ENCODE measurements at regions not wholly inside any gene's neighbourhood (a gene's known extent, or its start where the extent isn't known, plus 50 kb on each side); places are given as distances from the start of the nearest gene placed in this dataset.
"Not testable (repeated sequence)": the region's sequence is repeated elsewhere in the genome, so short reads cannot be mapped to it uniquely, and the experiment has no call there.

- peak; percentile 49 for DNase-seq (ENCODE audit: low read depth)
These were observed 250.0 kb downstream of the ABCC12 start for GRCh38 chr16:47905771-47906170.

- no peak for DNase-seq (ENCODE audit: low read depth)
These were observed 251.1 kb downstream of the ABCC12 start for GRCh38 chr16:47904691-47905090.

GRCh38 chr16:47903470-47903869 is 252.3 kb downstream of the ABCC12 start:
- DNase-seq (ENCODE audit: low read depth), result no peak

- DNase-seq (ENCODE audit: low read depth), result not testable (repeated sequence)
These were observed 258.7 kb downstream of the ABCC12 start for GRCh38 chr16:47897105-47897504.

- DNase-seq (ENCODE audit: low read depth), result no peak
These were observed 260.6 kb downstream of the ABCC12 start for GRCh38 chr16:47895146-47895545.

- DNase-seq (ENCODE audit: low read depth), result no peak
These were observed 262.8 kb downstream of the ABCC12 start for GRCh38 chr16:47892999-47893398.

GRCh38 chr16:47888734-47889133 is 267.1 kb downstream of the ABCC12 start:
- no peak for DNase-seq (ENCODE audit: low read depth)

GRCh38 chr16:47888142-47888541 is 267.7 kb downstream of the ABCC12 start:
- DNase-seq (ENCODE audit: low read depth), result peak; percentile 68

- peak; percentile 28 for DNase-seq (ENCODE audit: low read depth)
These were observed 268.3 kb downstream of the ABCC12 start for GRCh38 chr16:47887496-47887895.

GRCh38 chr16:47886631-47887415 is 269.0 kb downstream of the ABCC12 start:
- no peak for DNase-seq (ENCODE audit: low read depth)

- DNase-seq (ENCODE audit: low read depth), result no peak
These were observed 269.7 kb downstream of the ABCC12 start for GRCh38 chr16:47886139-47886538.

- DNase-seq (ENCODE audit: low read depth), result no peak
These were observed 270.3 kb downstream of the ABCC12 start for GRCh38 chr16:47885489-47885888.

GRCh38 chr16:47884116-47884725 is 271.6 kb downstream of the ABCC12 start:
- DNase-seq (ENCODE audit: low read depth), result no peak

GRCh38 chr16:47881574-47881973 is 274.2 kb downstream of the ABCC12 start:
- no peak for DNase-seq (ENCODE audit: low read depth)

GRCh38 chr16:47880653-47881052 is 275.1 kb downstream of the ABCC12 start:
- no peak for DNase-seq (ENCODE audit: low read depth)

- no peak for DNase-seq (ENCODE audit: low read depth)
These were observed 278.6 kb downstream of the ABCC12 start for GRCh38 chr16:47877166-47877565.

- no peak for DNase-seq (ENCODE audit: low read depth)
These were observed 279.3 kb downstream of the ABCC12 start for GRCh38 chr16:47876511-47876910.

GRCh38 chr16:47873434-47873833 is 282.4 kb downstream of the ABCC12 start:
- no peak for DNase-seq (ENCODE audit: low read depth)

GRCh38 chr16:47872225-47872624 is 283.6 kb downstream of the ABCC12 start:
- DNase-seq (ENCODE audit: low read depth), result no peak

GRCh38 chr16:47866423-47866822 is 289.4 kb downstream of the ABCC12 start:
- no peak for DNase-seq (ENCODE audit: low read depth)

GRCh38 chr16:47865337-47865855 is 290.4 kb downstream of the ABCC12 start:
- DNase-seq (ENCODE audit: low read depth), result no peak

GRCh38 chr16:47864262-47864661 is 291.5 kb downstream of the ABCC12 start:
- not testable (repeated sequence) for DNase-seq (ENCODE audit: low read depth)

GRCh38 chr16:47861999-47862398 is 293.8 kb downstream of the ABCC12 start:
- no peak for DNase-seq (ENCODE audit: low read depth)
